Liver (tissue), 3 donors: ENCODE measurements at regions not wholly inside any gene's neighbourhood (a gene's known extent, or its start where the extent isn't known, plus 50 kb on each side); places are given as distances from the start of the nearest gene placed in this dataset.

ENCODE experiments used
- EGR1 ChIP-seq, 2 donors: IDR thresholded peaks; 2 replicates each; pipeline ENCODE4 v1.6.1; 2016 to 2018; ENCODE audit warnings: antibody characterized with exemption in 2 of 2, low read depth in 2 of 2
- FOXA1 ChIP-seq: IDR thresholded peaks from 2 replicates; pipeline ENCODE4 v1.6.1; 2016; ENCODE audit warnings: antibody characterized with exemption
- GABPA ChIP-seq, 2 donors: IDR thresholded peaks in 1 of 2; conservative IDR thresholded peaks in 1 of 2; 2 replicates each; pipeline ENCODE4 v1.6.1; 2016; ENCODE audit warnings: antibody characterized with exemption in 2 of 2, mild to moderate bottlenecking in 1 of 2, moderate library complexity in 1 of 2
- HNF4A ChIP-seq, 2 donors: conservative IDR thresholded peaks; 2 replicates each; pipeline ENCODE4 v1.6.1; 2016; ENCODE audit warnings: antibody characterized with exemption in 2 of 2, mild to moderate bottlenecking in 2 of 2
- JUND ChIP-seq, 2 donors: IDR thresholded peaks; 2 replicates each; pipeline ENCODE4 v1.6.1; 2016; ENCODE audit warnings: antibody characterized with exemption in 2 of 2
- NR2F2 ChIP-seq: IDR thresholded peaks from 2 replicates; pipeline ENCODE4 v1.6.1; 2016; ENCODE audit warnings: antibody characterized with exemption
- RAD21 ChIP-seq, 2 donors: IDR thresholded peaks; 2 replicates each; pipeline ENCODE4 v1.6.1; 2016; ENCODE audit warnings: antibody characterized with exemption in 2 of 2, mild to moderate bottlenecking in 2 of 2
- REST ChIP-seq: IDR thresholded peaks from 2 replicates; pipeline ENCODE4 v1.6.1; 2016; ENCODE audit warnings: antibody characterized with exemption, mild to moderate bottlenecking
- RXRA ChIP-seq, 2 donors: IDR thresholded peaks; 2 replicates each; pipeline ENCODE4 v1.6.1; 2017 to 2018; ENCODE audit warnings: antibody characterized with exemption in 2 of 2, mild to moderate bottlenecking in 1 of 2
- TAF1 ChIP-seq: conservative IDR thresholded peaks from 2 replicates; pipeline ENCODE4 v1.6.1; 2016; ENCODE audit warnings: antibody characterized with exemption, mild to moderate bottlenecking
- YY1 ChIP-seq: IDR thresholded peaks from 2 replicates; pipeline ENCODE4 v1.6.1; 2016; ENCODE audit warnings: antibody characterized with exemption, mild to moderate bottlenecking
- TF ChIP-seq, protein P1 (sequence below): fragments of 150-350 bp; IDR thresholded peaks from 2 replicates; pipeline ENCODE4 v1.5.1; 2017; ENCODE audit warnings: improper control_type of control experiment, low read depth, low read length; ENCODE audit not compliant: missing input control
- TF ChIP-seq, protein P2 (sequence below): IDR thresholded peaks from 2 replicates; pipeline ENCODE4 v1.6.1; 2016; ENCODE audit warnings: antibody characterized with exemption
- TF ChIP-seq, protein P3 (sequence below): IDR thresholded peaks from 2 replicates; pipeline ENCODE4 v1.6.1; 2016; ENCODE audit warnings: antibody characterized with exemption
- donor health status: healthy.
- donor health status: healthy.

- TF ChIP-seq, protein P1, sequence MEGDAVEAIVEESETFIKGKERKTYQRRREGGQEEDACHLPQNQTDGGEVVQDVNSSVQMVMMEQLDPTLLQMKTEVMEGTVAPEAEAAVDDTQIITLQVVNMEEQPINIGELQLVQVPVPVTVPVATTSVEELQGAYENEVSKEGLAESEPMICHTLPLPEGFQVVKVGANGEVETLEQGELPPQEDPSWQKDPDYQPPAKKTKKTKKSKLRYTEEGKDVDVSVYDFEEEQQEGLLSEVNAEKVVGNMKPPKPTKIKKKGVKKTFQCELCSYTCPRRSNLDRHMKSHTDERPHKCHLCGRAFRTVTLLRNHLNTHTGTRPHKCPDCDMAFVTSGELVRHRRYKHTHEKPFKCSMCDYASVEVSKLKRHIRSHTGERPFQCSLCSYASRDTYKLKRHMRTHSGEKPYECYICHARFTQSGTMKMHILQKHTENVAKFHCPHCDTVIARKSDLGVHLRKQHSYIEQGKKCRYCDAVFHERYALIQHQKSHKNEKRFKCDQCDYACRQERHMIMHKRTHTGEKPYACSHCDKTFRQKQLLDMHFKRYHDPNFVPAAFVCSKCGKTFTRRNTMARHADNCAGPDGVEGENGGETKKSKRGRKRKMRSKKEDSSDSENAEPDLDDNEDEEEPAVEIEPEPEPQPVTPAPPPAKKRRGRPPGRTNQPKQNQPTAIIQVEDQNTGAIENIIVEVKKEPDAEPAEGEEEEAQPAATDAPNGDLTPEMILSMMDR: no peak
- TF ChIP-seq, protein P2, sequence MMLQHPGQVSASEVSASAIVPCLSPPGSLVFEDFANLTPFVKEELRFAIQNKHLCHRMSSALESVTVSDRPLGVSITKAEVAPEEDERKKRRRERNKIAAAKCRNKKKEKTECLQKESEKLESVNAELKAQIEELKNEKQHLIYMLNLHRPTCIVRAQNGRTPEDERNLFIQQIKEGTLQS: no peak
- TF ChIP-seq, protein P3, sequence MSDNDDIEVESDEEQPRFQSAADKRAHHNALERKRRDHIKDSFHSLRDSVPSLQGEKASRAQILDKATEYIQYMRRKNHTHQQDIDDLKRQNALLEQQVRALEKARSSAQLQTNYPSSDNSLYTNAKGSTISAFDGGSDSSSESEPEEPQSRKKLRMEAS: no peak
- no peak for TF ChIP-seq GABPA (IDR thresholded peaks at IDR 0.05 in 1 of 2, conservative IDR thresholded peaks at IDR 0.05 in 1 of 2)
- no peak for TF ChIP-seq TAF1
- TF ChIP-seq RAD21 (IDR thresholded peaks at IDR 0.05): no peak
- TF ChIP-seq JUND (IDR thresholded peaks at IDR 0.05): no peak
- no peak for TF ChIP-seq EGR1 (IDR thresholded peaks at IDR 0.05; ENCODE audit: low read depth in 2 of 2)
- TF ChIP-seq FOXA1: no peak
- no peak for TF ChIP-seq REST
- TF ChIP-seq RXRA (IDR thresholded peaks at IDR 0.05): no peak
- no peak for TF ChIP-seq HNF4A (conservative IDR thresholded peaks at IDR 0.05)
- TF ChIP-seq NR2F2: no peak
- no peak for TF ChIP-seq YY1
Observed at GRCh38 chr6:139823099-139823807, 448.8 kb upstream of the CITED2 start.
